ENCODE measurements at regions not wholly inside any gene's neighbourhood (a gene's known extent, or its start where the extent isn't known, plus 50 kb on each side); places are given as distances from the start of the nearest gene placed in this dataset.

DNA sequence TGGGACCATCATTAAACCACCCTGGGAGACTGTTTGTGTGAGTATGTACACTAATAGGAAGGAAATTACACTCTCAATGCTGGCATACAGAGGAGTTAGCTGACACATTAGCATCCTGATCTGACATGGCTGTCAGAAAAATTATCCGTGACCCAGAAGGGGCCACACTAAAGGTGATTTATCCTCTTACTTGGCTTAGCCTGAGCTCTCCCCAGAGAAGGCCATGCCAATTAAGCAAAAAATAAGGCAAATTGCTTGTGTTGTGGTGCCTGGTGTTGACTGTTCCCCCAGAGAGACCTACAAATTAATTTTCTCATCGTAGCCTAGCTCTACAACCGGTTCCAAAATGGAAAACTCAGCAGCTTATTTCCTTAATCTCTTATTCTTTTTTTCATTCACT is 992.3 kb downstream of the KCNMA1 start:
- no peak for FAIRE-seq
- no peak overlapping the region for H3K4me3 ChIP-seq (ENCODE audit: low read depth, low read length)
- TF ChIP-seq, protein P1, sequence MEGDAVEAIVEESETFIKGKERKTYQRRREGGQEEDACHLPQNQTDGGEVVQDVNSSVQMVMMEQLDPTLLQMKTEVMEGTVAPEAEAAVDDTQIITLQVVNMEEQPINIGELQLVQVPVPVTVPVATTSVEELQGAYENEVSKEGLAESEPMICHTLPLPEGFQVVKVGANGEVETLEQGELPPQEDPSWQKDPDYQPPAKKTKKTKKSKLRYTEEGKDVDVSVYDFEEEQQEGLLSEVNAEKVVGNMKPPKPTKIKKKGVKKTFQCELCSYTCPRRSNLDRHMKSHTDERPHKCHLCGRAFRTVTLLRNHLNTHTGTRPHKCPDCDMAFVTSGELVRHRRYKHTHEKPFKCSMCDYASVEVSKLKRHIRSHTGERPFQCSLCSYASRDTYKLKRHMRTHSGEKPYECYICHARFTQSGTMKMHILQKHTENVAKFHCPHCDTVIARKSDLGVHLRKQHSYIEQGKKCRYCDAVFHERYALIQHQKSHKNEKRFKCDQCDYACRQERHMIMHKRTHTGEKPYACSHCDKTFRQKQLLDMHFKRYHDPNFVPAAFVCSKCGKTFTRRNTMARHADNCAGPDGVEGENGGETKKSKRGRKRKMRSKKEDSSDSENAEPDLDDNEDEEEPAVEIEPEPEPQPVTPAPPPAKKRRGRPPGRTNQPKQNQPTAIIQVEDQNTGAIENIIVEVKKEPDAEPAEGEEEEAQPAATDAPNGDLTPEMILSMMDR (IDR thresholded peaks at IDR 0.05; ENCODE audit: insufficient read depth, low read length, severe bottlenecking): no peak
- no peaks in the 10 kb centered on the region for H3K36me3 ChIP-seq (ENCODE audit: control insufficient read depth, insufficient read depth, low read length)
- DNase-seq (ENCODE audit: low read depth): no peak
- peaks cover 3% of the 10 kb centered on the region for H3K27me3 ChIP-seq (ENCODE audit: control insufficient read depth, insufficient read depth, low read length)

DNA sequence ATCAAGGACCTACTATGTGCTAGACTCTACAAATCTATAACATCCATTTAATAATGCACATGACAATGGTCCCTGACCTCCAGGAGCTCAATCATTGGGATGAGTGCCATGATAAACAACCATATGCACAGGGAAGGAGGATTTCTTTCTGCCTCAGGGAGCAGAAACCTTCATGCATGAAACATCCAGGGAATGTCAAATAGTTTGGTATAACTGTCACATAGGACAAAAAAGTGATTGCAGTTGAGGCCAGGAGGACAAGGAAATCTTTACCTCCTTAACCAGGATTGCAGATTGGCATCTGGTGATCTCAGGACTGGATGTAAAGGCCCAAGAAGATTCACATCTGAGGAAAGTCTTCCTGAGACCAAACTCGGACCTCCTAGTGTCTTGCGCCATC is 993.1 kb downstream of the KCNMA1 start:
- TF ChIP-seq, protein P1 (IDR thresholded peaks at IDR 0.05; ENCODE audit: insufficient read depth, low read length, severe bottlenecking): no peak
- H3K27me3 ChIP-seq (ENCODE audit: control insufficient read depth, insufficient read depth, low read length): peaks cover 3% of the 10 kb centered on the region
- H3K36me3 ChIP-seq (ENCODE audit: control insufficient read depth, insufficient read depth, low read length): no peaks in the 10 kb centered on the region
- FAIRE-seq (no peak), DNase-seq (ENCODE audit: low read depth) (no peak)
- H3K4me3 ChIP-seq (ENCODE audit: low read depth, low read length): no peak overlapping the region

DNA sequence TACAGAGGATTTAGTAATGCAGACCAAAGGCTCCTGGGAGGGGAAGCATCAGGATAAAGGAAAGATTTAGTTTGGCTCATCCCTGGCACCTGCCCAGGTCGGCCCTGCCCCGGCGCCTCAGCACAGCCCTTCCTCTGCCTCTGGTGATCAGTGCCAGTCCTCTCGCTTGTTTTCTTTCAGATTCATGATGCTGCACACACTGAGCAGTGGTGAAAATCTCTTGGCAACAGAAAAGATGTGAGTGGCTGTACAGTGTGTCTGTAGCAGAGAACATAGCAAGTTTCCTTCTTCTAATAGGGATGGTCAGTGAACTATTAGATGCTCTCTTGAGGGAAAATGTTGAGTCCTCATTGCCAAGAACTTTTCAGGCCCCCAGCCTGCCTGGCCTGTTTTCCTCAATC is 994.1 kb downstream of the KCNMA1 start:
- Histone ChIP-seq H3K4me3 (ENCODE audit: low read depth, low read length) (no peak overlapping the region), H3K27me3 (ENCODE audit: control insufficient read depth, insufficient read depth, low read length) (peaks cover 3% of the 10 kb centered on the region), H3K36me3 (ENCODE audit: control insufficient read depth, insufficient read depth, low read length) (no peaks in the 10 kb centered on the region)
- TF ChIP-seq, protein P1 (IDR thresholded peaks at IDR 0.05; ENCODE audit: insufficient read depth, low read length, severe bottlenecking): no peak
- FAIRE-seq: no peak
- DNase-seq (ENCODE audit: low read depth): no peak

DNA sequence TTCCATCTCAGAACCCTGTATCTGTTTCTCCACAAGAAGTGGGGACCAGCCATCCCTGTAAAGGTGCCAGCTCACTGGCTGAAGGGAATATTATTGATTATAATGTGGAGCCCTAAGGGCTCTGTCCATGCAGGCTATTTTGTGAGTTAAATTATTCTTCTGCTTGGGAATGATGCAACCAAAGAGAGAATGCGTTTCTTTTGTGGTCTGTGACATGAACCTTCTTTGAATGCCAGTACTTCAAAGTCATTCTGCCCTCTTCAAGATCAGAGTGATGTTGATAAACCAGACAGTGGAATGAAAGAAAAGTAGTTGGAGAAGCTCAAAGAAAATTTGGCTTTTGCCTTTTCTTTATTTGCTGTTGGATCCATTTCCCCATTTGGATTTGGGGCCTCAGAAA is 995.2 kb downstream of the KCNMA1 start:
- H3K36me3 ChIP-seq (ENCODE audit: control insufficient read depth, insufficient read depth, low read length): no peaks in the 10 kb centered on the region
- TF ChIP-seq, protein P1 (IDR thresholded peaks at IDR 0.05; ENCODE audit: insufficient read depth, low read length, severe bottlenecking): no peak
- H3K27me3 ChIP-seq (ENCODE audit: control insufficient read depth, insufficient read depth, low read length): peaks cover 3% of the 10 kb centered on the region
- DNase-seq (ENCODE audit: low read depth) (no peak), FAIRE-seq (no peak)
- no peak overlapping the region for H3K4me3 ChIP-seq (ENCODE audit: low read depth, low read length)

DNA sequence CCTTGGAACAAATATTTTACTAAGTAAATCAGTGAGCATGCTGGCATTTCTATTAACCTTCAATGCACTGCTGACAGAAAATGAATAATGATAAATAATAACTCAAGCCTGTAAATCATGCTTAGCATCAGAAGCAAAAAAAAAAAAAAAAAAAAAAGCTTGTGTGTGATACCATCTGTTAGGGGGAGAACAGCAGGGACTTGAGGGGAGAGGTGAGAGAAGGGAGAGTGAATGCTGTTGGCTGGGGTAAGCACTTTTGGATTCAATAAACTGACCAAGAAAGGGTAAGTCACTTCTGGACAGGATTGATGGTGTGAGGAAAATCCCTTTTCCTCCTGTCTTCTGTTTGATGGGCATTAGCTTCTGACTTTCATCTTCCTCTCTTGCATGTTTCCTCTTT is 996.4 kb downstream of the KCNMA1 start:
- no peak for DNase-seq (ENCODE audit: low read depth)
- no peak for FAIRE-seq
- TF ChIP-seq, protein P1 (IDR thresholded peaks at IDR 0.05; ENCODE audit: insufficient read depth, low read length, severe bottlenecking): no peak
- no peaks in the 10 kb centered on the region for H3K36me3 ChIP-seq (ENCODE audit: control insufficient read depth, insufficient read depth, low read length)
- no peak overlapping the region for H3K4me3 ChIP-seq (ENCODE audit: low read depth, low read length)
- peaks cover 3% of the 10 kb centered on the region for H3K27me3 ChIP-seq (ENCODE audit: control insufficient read depth, insufficient read depth, low read length)

DNA sequence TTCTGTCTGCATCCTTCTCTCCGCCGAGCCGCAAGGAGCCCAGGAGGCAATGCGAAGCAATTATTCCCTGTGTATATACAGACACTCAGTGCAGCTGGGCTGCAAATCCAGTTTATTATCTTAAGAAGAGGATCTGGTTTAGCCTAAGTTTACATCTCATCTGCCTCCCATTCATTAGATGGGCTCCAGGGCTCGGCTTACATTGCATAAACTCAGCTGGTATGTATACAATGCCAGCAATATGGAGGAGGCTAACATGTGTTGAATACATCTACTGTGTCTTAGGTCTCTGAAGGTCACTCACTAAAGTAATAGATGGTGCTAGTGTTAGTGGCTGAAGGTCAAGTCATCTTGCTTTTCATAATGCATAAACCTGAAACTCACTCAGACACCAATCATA is 996.8 kb downstream of the KCNMA1 start:
- Histone ChIP-seq H3K36me3 (ENCODE audit: control insufficient read depth, insufficient read depth, low read length) (no peaks in the 10 kb centered on the region), H3K4me3 (ENCODE audit: low read depth, low read length) (no peak overlapping the region), H3K27me3 (ENCODE audit: control insufficient read depth, insufficient read depth, low read length) (peaks cover 3% of the 10 kb centered on the region)
- TF ChIP-seq, protein P1 (IDR thresholded peaks at IDR 0.05; ENCODE audit: insufficient read depth, low read length, severe bottlenecking): no peak
- FAIRE-seq (no peak), DNase-seq (ENCODE audit: low read depth) (no peak)

Measured in bronchial epithelial cell (primary cell).